Fibroblast of skin of left biceps (primary cell): ENCODE measurements at regions not wholly inside any gene's neighbourhood (a gene's known extent, or its start where the extent isn't known, plus 50 kb on each side); places are given as distances from the start of the nearest gene placed in this dataset.
"Not testable (repeated sequence)": the region's sequence is repeated elsewhere in the genome, so short reads cannot be mapped to it uniquely, and the experiment has no call there.

ENCODE experiments used
- DNase-seq, 2 experiments: peaks; one replicate each; pipeline ENCODE4 v3.0.0-alpha.2; 2013; ENCODE audit warnings: low read depth in 2 of 2

DNA sequence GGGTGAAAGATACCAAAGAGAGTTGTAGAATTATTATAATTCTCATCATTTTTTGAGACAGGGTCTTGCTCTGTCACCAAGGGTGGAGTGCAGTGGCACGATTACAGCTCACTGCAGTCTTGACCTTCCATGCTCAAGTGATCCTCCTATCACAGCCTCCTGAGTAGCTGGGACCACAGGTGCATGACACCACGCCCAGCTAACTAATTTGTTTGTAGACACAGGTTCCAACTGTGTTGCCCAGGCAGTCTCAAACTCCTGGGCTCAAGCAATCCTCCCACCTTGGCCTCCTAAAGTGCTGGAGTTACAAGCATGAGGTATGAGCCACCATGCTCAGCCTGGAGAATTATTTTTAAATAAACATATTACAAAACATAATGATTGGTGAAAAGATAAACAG, 92.8 kb upstream of the MSH6 start:
- no peak for DNase-seq

- DNase-seq: not testable (repeated sequence)
Observed at GRCh38 chr2:47689118-47689517, 93.8 kb upstream of the MSH6 start.

- DNase-seq: no peak
Observed at GRCh38 chr2:47688561-47688960, 94.4 kb upstream of the MSH6 start.

GRCh38 chr2:47687856-47688255, 95.1 kb upstream of the MSH6 start:
- DNase-seq: no peak

DNA sequence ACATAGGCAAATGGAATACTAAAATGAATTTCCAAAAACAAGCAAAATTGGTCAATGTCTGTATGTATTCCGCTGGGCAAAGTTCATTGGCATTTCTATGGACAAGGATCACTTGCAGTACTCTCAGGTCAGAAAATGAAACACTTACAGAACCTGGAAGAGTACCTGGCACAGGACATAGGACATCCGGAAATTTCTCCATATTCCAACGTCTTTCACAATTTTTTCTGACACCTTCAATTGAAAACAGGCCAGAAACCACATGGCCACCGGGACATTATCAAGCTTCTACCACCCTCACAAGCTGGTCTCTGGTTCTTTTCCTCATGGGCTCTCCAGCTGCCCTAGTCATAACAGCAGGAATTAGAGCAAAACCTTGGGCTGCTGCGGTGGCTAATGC, 96.9 kb upstream of the MSH6 start:
- DNase-seq: no peak

DNA sequence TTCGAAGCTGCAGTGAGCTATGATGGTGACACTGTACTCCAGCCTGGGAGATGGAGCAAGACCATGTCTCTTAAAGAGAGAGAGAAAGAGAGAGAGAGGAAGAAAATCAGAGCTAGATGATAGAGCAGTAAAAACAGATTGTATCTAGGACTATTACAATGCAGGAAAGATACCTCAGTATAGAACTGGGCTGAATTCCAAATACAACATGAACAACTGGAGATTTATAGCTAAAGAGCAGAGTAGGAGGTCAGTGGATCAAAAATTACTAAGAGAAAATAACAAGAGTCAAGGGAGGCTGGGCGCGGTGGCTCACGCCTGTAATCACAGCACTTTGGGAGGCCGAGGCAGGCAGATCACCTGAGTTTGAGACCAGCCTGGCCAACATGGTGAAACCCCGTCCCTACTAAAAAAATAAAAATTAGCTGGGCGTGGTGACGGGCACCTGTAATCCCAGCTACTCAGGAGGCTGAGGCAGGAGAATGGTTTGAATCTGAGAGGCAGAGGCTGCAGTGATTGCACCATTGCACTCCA, 100.7 kb upstream of the MSH6 start:
- no peak for DNase-seq

GRCh38 chr2:47676261-47676926, 105.6 kb upstream of the KCNK12 start:
- no peak for DNase-seq

GRCh38 chr2:47675196-47675825, 104.5 kb upstream of the KCNK12 start:
- DNase-seq: no peak

DNA sequence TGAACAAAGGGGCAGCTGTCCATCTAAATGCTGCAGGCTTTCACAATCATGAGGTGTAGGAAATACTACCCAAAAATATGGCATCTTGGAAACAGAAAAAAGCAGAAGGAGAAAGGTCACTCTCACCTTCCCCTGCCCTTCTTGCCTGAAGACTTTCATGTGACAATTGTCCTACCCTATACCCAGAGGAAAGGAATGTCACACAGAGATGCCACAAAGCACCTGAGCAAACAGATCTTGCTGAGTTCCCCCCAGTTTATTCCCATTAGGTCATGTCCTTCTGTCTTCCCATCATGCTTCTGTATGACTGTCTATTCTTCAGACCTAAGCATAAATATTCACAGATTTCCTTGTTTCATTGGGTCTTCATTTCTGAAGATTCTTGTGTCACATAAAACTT, 95.5 kb upstream of the KCNK12 start:
- DNase-seq: no peak

- DNase-seq: no peak
Observed at GRCh38 chr2:47664817-47665216, 94.0 kb upstream of the KCNK12 start.

- no peak for DNase-seq
Observed at GRCh38 chr2:47662552-47662951, 91.8 kb upstream of the KCNK12 start.

DNA sequence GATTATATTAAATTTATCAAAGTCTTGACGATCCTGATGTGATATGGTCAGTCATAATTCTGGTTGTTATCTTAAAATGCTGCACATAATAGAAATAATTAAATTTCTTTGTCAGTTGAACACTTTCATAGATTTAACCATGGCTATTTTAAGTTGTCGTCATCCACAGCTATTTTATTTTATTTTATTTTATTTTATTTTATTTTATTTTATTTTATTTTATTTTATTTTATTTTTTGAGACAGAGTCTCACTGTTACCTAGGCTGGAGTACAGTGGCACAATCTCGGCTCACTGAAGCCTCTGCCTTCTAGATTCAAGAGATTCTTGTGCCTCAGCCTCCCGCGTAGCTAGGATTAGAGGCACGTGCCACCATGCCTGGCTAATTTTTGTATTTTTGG, 90.5 kb upstream of the KCNK12 start:
- no peak for DNase-seq

DNA sequence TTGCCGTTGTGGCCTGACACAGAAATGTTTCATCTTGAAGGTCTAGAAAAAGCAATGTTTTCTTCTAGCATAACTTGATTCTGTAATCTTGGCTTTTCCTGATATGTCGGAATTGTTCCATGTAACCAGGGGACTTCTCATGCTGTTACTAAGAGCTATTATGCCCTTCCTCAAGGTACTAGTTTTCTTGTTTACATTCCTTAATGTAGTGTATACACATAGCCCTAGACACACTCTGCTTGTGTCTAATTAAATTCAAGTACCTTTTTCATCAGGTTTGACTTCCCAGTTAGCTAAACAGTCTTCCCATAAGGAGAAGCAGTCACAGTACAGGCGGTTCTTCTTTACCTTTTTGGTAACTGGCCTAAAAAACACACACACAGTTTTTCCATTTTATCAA, 89.4 kb upstream of the KCNK12 start:
- DNase-seq: no peak

DNA sequence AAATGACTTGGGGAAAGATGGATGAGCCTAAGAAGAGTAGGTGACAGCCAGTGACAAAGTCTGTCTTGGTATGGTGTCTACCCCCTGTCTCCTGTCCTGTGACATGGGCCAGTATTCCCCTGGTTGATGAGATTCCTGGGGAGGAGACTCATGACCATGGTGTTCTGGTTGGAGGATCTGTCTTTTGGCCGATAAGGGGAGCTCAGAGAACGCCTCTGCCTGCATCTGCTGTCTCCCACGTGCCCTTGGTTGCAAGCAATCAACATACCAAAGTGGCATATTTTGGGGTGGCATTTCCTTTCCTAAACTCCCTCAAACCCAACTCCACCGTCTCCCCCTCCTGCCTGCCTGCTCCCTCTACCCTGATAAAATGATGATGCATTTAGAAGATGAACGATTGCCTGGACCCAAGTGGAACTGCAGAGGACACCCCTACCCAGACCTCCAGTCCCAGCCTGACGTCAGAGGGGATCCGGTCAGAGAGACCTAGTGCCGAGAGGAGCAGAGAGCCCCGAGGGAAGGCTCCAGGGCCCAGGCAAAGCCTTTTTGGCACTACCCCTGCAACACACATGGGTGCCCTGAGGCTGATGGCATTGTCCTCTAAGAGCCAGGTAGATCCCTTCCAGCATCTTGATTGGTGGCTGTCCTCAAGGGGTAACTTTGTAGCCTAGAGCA, 88.0 kb upstream of the KCNK12 start:
- DNase-seq: no peak

GRCh38 chr2:47657886-47658489, 87.2 kb upstream of the KCNK12 start:
- DNase-seq: no peak

DNA sequence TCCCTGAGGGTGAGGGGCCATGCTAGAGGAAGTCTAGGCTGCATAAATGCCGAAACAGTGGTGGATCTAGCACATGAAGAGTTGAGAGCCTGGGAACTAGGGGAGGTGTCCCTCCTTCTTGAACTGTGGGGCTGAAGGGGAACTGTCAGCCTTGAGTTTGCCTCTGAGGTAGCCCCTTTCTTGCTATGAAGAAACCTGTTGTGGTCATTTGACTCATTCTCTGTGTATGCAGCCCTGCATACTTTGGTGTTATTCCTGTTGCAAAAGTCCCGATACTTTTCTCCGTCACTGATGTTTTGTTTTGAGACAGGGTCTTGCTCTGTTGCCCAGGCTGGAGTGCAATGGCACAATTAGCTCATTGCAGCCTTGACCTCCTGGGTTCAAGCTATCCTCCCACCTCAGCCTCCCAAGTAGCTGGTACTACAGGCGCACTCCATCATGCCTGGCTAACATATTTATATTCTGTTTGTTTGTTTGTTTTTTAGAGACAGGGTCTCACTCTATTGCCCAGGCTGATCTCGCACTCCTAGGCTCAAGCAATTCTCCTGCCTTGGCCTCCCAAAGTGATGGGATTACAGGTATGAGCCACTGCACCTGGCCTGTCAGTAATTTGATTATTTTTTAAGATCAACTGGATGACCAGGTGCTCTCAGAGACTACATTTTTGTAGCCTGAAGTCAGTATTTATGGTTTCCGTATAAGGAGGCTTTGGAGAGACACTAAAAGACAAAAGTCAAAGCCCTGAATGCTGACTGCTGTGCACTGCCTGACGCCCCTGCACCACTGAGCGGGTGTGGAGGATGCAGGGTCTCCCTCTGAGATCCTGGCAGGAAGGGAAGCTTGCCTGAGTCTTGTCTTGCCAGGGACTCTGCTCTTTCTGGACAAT, 86.2 kb upstream of the KCNK12 start:
- no peak for DNase-seq

GRCh38 chr2:47655563-47655880, 84.7 kb upstream of the KCNK12 start:
- DNase-seq: no peak

DNA sequence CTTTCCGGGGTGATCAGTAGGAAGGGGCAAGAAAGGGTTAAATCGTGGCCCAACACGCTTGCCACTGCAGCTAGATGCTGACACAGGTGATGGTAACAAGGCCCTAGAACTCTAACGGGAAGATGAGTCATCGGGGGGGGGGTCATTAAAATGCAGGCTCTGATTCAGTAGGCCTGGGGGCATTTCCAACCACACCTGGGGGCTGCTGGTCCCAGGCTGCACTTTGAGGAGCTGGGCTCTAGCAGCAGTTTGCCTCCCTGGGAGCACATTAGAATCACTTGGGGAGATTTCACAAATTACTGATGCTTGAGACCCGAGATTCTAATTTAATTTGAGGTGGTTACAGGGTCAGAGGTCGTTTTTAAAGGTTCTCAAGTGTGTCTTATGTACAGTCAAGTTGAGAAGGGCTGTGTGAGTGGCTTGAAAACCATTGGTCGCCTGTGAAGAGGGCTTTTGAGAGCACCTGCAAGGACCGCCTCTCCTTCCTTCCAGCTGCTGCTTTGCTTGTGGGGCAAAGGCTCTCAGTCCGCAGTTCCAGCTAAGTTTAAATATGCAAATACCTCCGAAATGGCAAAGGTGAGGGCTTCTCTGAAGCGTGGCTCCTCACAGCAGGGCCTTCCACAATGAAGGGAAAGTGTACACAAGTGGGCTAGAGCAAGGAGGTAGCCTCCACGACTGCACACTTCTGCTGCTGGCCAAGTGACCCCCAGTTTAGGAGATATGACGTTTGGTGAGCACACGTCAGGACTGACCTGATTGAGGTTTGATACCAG, 84.2 kb upstream of the KCNK12 start:
- no peak for DNase-seq

DNA sequence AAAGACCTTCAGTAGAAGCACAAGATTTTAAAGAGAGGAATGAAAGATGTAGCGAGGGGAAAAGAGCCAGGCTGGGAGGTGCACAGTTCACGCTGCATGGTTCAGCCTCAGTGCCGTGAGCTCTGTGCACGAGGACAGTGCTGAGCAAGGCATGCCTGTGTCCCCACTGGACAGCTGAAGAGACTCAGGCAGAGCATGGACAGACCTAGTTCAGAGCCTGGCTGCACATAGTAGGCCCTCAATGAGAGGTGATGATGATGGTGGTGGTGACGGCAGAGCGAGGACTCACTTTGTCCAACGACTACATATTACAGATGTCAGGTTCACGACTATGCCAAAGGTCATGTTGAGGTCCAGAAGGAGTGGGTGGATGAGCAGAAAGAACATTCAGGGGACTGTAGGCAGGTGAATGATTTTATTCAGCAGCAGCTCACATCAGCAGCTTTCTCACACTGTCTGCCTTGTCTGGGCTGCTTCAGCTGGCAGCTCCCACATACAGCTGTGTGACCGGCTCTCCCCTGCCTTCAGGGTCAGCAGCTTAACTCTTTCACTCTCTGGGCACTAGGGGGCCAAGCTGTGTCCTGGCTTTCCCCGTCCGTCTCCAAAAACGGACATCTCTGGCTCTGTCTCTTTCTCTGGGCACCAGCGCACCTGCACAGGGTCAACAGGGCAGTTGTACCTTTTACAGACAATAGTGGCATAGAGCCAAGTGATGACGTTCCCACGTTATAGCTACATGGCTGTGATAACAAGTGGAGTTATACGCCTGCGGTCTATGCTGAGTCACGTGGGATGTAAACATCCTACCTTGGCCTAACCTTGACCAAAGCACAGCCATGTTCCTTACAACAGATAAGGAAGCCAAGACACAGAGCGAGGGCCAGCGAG, 83.4 kb upstream of the KCNK12 start:
- no peak for DNase-seq

DNA sequence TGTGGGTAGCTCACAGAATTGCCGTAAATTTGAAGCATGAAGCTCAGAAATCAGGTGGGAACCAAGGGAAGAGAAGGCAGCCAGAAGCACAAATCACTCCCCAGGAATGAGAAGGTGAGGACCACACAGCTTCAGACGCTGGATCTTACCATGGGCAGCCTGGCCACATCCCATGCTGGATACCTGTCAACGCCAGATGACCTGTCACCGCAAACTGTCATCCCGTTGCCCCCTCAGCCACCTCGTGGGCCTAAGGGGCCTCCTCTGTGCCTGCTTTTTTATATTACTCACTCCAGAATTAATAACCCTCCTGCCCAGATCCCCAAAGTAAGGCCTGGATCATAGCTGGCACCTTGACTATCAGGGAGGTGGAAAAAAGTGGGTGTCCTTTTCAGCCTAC, 82.3 kb upstream of the KCNK12 start:
- no peak for DNase-seq
